Skin epidermis (tissue), 12 donors: ENCODE measurements at regions not wholly inside any gene's neighbourhood (a gene's known extent, or its start where the extent isn't known, plus 50 kb on each side); places are given as distances from the start of the nearest gene placed in this dataset.

Experiments
- H3K27ac ChIP-seq, 21 experiments: fragments of 200-600 bp; sonication (generic) in 11 of 21; one replicate each; pipeline ENCODE4 v1.5.0; 2020; ENCODE audit warnings: mild to moderate bottlenecking in 3 of 21, inconsistent platforms in 2 of 21, moderate library complexity in 2 of 21
- H3K4me3 ChIP-seq, 7 experiments: fragments of 200-600 bp; sonication (generic) in 2 of 7; one replicate each; pipeline ENCODE4 v1.5.0; 2020; ENCODE audit warnings: inconsistent platforms in 2 of 7, mild to moderate bottlenecking in 2 of 7, moderate library complexity in 1 of 7

DNA sequence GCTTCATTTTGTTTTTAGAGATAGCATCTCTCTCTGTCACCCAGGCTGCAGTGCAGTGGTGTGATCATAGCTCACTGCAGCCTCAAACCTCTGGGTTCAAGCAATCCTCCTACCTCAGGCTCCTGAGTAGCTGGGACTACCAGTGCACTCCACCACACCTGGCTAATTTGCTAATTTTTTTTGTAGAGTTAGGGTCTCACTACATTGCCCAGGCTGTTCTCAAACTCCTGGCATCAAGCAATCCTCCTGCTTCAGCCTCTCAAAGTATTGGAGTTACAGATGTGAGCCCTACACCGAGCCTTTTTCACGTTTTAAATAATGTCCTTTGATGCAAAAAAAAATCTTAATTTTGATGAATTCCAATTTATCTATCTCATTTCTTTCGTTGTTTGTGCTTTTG, 75.4 kb upstream of the LINC01488 start:
- Histone ChIP-seq H3K4me3 (no peak overlapping the region), H3K27ac (no peak overlapping the region)

DNA sequence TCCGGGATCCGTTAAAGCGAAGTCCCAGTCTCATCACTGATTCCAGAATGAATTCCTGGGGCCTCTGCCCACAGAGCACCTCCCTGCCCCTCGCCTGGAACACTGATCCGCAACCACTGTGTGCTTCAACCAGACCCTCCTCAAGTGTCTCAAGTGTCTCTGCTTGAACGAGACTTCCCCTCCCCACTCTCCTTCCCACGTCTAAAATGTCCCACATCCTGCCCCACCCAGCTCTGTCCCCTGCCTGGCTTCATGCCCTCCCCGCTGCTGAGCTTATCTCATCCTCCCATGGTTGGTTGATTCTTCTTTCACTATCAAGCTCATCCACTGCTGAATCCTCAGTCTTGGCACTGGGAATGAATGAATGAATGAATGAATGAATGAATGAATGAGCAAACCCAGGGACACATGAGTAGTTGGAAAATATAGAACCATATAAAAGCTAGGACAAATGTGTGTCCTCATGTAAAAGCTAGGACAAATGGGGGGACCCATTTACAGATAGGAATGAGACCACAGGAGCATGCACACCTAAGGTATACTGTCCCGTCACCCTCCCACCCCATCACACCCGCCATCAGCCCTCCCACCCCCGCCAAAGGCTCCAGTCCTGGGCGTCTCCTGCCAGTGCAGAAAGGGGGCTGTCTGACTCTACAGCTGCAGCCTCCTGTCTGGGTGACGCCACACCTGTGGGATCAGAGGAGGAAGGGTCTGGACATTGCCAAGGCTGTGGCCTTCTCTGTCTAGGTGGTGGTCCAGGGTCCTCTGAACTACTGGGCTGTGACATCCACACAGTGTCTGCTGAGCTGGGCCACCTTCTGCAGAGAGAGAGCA, 71.4 kb upstream of the LINC01488 start:
- no peak overlapping the region for H3K4me3 ChIP-seq
- H3K27ac ChIP-seq: no peak overlapping the region

DNA sequence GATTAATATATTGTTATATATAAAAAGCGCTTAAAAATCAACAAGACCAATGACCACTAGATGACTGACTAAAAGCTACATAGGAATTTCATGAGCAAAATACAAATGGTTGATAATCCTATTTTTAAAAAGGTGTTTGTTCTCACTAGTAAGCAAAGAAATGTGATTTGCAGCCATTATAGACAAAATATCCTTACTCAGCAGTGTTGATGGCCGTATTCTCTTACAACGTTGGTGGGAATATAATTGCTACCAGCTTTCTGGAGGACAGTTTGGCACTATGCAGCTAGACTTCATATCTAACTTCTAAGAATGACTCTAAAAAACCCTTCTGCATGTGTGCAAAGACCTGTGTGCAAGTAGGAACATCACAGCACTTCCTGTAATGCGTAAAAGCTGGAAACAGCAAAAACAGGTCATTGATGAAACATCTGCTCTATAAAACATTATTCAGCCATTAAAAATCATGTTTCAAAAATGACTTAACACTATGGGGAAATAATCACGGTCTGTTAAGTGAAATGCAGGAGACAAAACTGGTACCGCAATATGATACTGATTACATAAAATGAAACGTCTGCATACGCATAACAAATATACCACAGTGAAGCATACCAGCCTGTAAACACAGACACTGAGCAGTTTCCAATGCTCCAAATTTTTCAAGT, 70.1 kb upstream of the LINC01488 start:
- Histone ChIP-seq H3K27ac (no peak overlapping the region), H3K4me3 (no peak overlapping the region)

DNA sequence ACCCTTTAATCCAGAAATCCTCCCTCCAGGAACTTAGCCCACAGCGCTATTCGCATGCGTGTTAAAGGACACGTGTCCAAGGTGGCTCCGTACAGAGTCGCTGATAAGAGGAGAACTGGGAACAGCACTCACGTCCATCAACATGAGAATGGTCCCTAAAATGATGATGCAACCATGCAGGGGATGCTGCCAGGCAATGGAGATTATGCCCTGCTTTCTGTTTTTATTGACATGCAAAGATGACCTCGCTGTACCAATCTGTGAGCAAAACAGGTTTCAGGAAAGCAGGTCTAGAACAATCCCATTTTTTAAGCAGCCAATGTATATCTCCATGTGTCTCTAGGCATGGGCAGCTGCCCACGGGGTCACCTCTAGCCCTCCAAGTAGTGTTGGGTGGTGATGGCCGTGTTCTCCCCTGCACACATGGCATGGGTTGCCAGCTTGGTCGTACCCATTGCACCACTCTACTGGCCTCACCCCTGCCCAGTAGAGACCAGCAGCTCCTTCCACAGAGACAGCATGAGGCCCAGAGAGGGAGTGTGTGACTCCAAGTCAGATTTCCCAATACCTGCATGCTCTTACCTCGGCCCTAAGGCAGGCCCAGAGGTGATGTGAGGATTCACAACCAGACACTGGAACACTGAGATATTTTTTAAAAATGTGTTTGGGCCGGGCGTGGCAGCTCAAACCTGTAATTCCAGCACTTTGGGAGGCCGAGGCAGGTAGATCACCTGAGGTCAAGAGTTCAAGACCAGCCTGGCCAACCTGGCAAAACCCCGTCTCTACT, 68.3 kb upstream of the LINC01488 start:
- no peak overlapping the region for H3K27ac ChIP-seq

DNA sequence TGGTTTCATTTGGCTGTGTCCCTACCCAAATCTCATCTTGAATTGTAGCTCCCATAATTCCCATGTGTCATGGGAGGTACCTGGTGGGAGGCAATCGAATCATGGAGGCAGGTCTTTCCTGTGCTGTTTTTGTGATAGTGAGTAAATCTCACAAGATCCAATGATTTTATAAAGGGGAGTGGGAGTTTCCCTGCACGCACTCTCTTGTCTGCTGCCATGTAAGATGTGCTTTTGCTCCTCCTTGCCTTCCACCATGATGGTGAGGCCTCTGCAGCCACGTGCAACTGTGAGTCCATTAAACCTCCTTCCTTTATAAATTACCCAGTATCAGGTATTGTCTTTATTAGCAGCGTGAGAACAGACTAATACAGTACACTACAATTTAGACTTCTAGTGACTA, 67.5 kb upstream of the LINC01488 start:
- no peak overlapping the region for H3K4me3 ChIP-seq
- H3K27ac ChIP-seq: no peak overlapping the region

More for the DNA sequence above, 68.3 kb upstream of the LINC01488 start:
- no peak overlapping the region for H3K4me3 ChIP-seq

DNA sequence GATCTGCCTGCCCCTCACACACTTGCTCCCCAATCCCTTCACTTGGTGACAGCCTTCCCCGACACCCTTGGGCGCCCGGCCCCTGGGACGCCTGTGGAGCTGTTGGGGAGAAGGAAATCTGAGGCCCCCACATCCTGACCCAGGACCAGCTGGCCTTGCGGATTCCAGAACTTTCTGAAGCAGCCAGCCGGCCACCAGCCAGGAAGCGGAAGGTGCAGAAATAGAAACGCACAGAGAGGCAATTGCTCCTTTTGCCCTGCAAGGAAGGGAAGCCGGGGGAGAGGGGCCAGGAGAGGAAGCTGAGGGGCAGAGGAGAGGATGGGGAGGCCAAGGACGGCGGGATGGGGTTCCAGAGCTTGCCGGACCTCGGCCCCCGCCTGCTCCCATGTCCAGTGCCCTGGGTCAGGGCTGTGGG, 66.7 kb upstream of the LINC01488 start:
- H3K27ac ChIP-seq: no peak overlapping the region
- H3K4me3 ChIP-seq: no peak overlapping the region

DNA sequence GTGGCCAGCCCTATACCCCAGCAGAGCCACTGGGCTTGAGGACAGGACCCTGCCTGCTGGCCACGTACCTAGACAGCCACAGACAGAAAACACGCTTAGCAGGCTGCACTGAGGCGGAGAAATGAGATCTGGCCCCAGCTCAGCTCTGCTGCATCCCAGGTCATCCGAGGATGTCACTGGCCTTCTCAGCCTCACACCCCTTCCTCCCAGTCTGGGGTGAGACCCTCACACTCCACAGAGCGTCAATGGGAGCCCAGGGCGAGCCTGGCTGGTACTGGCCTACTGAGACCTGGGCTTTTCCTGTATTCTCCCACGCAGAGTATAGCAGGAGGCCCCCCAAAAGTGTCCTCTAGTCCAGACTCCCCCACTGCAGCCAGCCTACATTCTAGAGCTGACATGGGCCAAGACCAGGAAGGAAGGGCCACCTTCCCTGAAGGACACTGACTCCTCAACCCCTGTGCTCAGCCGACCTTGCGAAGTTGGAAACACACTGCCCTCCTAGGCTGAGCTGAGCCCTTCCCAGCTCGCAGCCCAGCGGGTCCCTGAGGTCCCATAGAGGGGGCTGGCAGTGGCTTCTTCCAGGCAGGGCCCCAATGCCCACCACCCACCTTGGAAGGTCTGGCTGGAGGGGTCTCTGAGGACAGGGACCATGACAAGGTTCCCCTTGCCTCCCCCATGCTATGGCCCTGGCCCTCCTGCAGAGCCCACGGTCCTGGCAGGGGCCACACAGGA, 65.9 kb upstream of the LINC01488 start:
- Histone ChIP-seq H3K27ac (peak overlapping the region in 1 of 21 experiments; percentile 12), H3K4me3 (no peak overlapping the region)

DNA sequence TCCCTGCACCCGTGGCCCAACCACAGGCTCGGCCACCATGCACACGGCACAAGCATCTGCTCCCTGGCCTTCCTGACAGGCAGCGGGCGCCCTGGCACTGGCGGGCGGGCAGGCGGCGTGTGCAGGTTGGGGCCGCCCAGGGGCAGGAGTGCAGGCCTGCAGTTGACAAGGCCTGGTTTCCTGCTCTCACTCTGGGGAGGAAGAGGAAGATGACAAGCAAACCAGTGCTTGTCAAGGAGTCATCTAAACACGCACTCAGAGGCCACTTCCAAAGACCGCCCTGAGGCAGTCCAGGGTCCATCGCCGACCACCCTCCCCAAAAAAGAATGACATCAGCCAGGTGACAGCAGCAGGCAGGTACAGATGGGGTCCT, 65.3 kb upstream of the LINC01488 start:
- Histone ChIP-seq H3K4me3 (no peak overlapping the region), H3K27ac (peak overlapping the region in 4 of 21 experiments; percentile 17 to 67 (median 34))

DNA sequence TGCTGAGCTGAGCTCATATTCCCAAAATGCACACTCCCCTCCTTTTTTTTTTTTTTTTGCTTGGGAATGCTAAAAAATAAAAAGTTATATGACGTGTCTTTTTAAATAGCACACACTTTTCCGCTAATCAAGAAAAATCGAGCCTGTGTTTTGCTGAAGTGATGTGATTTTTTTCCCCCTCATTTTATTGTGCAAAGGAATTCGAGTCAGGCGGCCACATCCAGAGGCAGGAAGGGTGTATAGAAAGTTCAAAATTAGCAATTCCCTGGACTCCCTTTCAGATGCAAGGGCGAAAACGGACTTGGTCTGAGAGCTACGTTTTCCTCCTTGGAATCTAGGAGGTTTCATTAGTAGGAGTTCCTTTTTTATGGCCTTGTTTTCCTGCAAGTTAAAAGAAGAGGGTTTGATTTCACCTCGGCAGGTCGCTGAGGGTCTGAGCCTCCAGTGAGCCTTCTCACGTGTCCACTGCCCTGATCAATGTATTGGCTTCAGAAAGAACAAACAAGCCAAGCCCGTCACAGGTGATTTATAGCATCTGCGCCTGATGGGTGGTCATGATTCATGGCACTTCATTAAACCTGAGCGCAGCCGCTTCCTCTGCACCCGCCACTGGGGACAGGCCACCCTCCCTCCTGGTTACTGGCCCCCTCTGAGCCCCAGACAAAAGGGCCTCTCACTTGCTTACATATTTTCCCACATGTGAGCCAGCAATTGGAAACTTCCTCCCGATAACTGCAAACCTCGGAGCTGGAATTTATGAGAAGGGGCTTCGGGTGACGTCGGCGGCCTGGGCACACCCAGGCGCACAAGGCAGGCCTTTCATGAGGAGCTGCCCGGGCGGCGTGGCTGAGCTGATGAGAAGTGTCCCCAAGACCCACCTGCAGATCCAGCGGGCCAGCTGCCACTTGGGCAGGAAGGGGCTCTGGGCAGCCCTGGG, 64.4 kb upstream of the LINC01488 start:
- peak overlapping the region in 4 of 21 experiments; percentile 11 to 67 (median 36) for H3K27ac ChIP-seq
- no peak overlapping the region for H3K4me3 ChIP-seq

DNA sequence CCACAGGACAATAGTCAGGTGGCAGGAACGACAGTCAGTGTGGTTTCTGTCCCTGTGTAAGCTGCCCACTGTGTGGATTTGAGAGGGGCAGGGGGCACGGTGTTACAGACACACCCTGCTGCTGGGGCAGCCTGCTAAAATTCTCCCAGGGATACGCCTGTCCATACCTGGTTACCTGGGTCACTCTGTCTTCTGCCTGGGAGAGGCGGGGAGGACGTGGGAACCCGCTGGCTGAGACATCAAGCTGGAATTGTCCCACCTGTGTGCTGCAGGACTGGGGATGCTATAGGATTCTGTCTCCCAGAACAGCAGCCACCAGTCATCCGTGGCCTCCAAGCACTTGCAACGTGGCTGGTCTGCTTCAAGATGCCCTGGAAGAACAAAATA, 63.8 kb upstream of the LINC01488 start:
- H3K27ac ChIP-seq: no peak overlapping the region
- H3K4me3 ChIP-seq: no peak overlapping the region

DNA sequence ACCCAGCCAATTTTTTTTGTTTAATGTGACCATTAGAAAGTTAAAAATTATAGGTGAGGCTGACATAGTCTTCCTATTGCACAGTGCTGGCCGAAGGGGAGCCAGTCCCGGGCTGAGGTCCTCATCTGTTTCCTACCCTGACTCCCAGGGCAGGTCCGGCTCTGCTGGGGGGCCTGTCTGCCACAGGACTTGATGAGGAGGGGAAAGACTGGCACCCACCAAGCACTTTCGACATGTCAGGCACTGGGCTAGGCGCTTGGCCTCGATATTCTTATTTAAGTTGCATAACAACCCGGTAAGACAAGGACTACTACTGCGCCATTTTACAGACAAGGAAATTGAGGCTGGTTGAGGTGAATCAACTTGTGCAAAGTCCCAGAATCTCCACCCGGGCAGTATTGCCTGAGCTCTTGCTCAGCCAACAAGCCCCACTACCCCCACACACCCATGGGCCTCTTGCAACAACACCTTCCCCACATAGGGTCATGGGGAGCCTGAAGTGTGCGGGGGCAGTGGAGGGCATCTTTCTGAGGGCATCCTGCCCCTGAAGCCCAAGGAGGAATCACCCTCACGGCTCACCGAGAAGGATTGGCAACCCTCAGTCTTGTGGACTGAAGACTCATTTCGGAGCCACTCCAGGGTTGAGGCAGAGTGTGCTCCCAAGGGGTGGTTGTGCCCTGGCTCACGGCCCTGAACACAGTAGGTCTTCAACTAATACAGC, 62.7 kb upstream of the LINC01488 start:
- Histone ChIP-seq H3K27ac (no peak overlapping the region), H3K4me3 (no peak overlapping the region)

DNA sequence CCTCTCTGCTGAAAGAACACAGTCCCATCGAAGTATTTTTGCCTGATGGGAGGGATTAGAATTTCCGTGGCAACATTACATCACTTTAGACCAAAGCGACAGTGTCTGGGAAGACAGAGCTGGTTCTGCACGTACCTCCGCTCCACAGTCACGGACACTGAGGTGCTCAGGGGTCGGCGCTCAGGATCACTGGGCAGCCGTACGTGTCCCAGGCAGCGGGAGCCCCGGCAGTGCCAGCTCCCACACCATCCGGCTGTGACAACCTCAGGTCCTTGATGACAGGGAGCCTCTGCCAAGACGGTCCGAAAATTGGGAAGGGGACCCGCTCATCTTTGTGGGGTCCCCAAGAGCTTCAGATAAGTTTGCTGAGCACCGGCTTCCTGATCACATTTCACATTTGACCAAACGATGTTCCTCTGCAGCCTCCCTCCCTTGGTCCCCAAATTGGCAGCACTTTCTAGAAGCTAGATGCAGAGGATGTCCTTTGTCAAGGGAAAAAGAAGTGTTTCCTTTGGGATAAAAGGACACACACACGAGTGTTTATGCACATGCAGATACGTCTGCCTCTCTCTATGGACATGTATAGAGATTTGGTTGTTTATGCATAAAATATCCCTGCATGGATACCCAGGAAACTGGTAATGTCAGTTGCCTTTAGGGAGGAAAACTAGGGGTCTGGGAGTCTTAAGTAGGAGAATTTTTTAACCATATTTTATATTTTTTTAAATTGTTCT, 61.6 kb upstream of the LINC01488 start:
- Histone ChIP-seq H3K4me3 (no peak overlapping the region), H3K27ac (no peak overlapping the region)

DNA sequence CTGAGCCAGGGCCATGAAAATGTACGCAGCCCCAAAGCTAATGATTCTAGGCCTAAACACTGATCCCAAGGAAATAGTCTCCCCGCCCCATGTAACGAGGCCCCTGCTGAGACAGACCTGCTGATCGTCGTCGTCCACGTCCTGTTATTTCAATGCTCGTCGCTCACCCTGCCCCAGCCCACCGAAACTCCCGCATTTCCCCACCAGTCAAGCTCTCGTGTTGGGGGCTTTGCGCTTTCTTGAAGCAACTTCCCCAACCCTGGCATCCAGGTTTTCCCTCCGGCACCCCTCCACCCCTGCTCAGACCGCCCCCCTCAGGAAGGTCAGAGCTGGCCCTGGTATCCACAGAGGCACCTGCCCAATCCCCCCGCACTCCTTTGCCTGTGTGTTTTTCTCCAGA, 58.8 kb upstream of the LINC01488 start:
- no peak overlapping the region for H3K27ac ChIP-seq
- no peak overlapping the region for H3K4me3 ChIP-seq

DNA sequence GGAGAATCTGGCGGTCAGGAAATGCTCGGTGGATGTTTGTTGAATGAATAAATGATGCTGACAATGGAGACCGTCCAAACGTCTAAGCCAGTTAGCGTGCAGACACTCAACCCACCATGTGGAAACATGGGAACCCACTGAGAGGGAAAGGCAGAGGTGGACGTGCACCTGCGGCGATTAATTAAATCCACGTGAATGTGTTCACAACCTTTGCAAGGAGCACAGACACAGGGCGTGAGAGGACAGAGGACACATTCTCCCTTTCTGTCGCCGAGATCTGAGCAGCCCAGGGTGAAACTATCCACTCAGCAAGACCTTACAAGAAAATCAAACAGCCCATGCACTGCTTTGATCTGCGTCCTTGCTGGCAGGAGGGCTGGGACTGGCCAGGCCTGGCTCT, 58.3 kb upstream of the LINC01488 start:
- Histone ChIP-seq H3K4me3 (no peak overlapping the region), H3K27ac (no peak overlapping the region)

DNA sequence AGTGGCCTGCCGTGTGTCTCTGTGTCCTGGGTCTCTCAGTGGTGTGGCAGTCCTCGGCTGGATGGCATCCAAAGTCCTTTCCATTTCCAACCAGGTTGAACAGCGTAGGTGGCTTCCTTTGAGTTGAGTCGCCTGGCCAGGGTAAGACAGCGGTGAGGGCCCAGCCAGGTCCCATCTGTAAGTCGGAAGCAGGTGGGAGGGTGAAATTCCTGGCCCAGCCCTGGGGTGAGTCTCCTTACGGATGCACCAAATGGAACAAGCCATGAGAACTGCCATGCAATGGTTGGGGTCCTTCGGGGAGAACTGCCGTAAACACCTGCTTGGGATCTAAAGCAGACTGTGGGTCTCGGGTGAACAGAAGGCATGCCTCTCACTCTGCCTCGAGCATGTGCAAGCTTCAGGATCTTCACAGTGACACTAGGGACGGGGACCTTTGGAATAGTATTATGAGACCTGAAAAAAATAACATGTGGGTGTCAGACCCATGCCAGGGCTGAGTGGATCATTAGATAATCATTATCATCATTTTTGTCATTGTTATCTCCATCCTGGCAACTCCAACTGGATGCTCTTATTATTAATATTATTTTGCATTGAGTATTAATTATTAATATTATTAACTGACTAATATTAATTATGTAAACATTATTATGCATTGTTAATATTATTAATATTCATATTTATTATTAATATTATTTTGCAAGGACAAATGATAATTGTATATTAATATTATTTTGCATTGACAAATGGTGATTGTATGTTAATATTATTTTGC, 57.7 kb upstream of the LINC01488 start:
- Histone ChIP-seq H3K27ac (no peak overlapping the region), H3K4me3 (no peak overlapping the region)

DNA sequence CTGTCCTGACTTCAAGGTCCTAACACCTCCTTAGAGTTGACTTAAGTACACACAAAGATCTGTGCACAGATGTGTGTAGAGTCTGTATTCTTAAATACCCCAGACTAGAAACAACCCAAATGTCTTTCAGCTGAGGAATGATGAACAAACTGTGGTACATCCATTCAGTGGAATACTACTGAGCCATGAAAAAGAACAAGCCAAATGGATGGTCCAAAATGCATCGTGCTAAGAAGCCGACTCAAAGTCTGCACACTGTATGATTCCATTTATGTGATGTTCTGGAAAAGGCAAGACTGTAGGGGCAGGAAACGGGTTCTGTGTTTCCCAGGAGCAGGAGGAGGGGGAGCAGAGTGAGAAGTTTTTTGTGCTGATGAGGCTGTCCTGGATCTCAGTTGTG, 56.7 kb upstream of the LINC01488 start:
- Histone ChIP-seq H3K4me3 (no peak overlapping the region), H3K27ac (no peak overlapping the region)

DNA sequence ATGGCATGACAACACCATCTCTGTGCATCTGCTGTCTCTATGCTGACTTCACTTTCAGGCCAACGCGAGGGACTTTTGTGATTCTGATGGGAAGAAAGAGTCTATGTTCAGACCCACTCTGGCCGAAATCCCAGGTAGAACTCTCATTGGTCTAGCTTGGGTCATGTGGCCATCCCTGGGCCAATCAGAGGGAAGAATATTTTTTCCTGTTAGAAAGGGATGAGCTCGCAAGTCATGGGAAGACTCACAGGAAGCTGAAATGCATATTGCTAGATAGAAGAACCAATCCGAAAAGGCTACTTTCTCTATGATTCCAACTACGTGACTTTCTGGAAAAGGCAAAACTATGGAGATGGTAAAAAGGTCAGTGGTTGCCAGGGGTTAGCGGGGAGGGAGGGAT, 56.0 kb upstream of the LINC01488 start:
- Histone ChIP-seq H3K4me3 (no peak overlapping the region), H3K27ac (no peak overlapping the region)
